CD8-positive, alpha-beta memory T cell (primary cell): ENCODE measurements at regions not wholly inside any gene's neighbourhood (a gene's known extent, or its start where the extent isn't known, plus 50 kb on each side); places are given as distances from the start of the nearest gene placed in this dataset.
"Not testable (repeated sequence)": the region's sequence is repeated elsewhere in the genome, so short reads cannot be mapped to it uniquely, and the experiment has no call there.

Experiments
- CTCF ChIA-PET: fragments of 350-600 bp; sonication (Branson Sonifier 250); formaldehyde crosslinking; loops from one replicate; lab custom pipeline; 2021; ENCODE audit warnings: antibody characterized with exemption; lab: Charles Lee
- POLR2A ChIA-PET: fragments of 350-600 bp; sonication (Branson Sonifier 250); formaldehyde crosslinking; loops from one replicate; lab custom pipeline; 2021; ENCODE audit warnings: antibody characterized with exemption; lab: Charles Lee
- DNase-seq, 5 donors: peaks; one replicate each; pipeline versions ENCODE4 v3.0.0 to v3.0.0-alpha.2; 2020 to 2022; ENCODE audit warnings: mixed read lengths in 1 of 5
- H3K27ac ChIP-seq: one replicate; pipeline ENCODE4 v1.7.0; 2013; ENCODE audit warnings: low read depth, mild to moderate bottlenecking, low read length, moderate library complexity
- H3K27me3 ChIP-seq: 2 replicates; pipeline ENCODE4 v1.7.0; 2013; ENCODE audit warnings: low read length, mild to moderate bottlenecking; ENCODE audit not compliant: insufficient read depth, poor library complexity, severe bottlenecking
- H3K36me3 ChIP-seq: 2 replicates; pipeline ENCODE4 v1.7.0; 2013; ENCODE audit warnings: mild to moderate bottlenecking, low read length, moderate library complexity; ENCODE audit not compliant: insufficient read depth
- H3K4me1 ChIP-seq: 2 replicates; pipeline ENCODE4 v1.7.0; 2013; ENCODE audit warnings: mild to moderate bottlenecking, low read length, moderate library complexity; ENCODE audit not compliant: insufficient read depth
- H3K4me3 ChIP-seq: 2 replicates; pipeline ENCODE4 v1.7.0; 2013; ENCODE audit warnings: mild to moderate bottlenecking, low read length
- H3K9me3 ChIP-seq: 2 replicates; pipeline ENCODE4 v1.7.0; 2013; ENCODE audit warnings: mild to moderate bottlenecking, low read length
- H3K27ac Mint-ChIP-seq, 8 donors: one replicate each; pipeline ENCODE4 v1.8.0; 2020 to 2021; ENCODE audit warnings: mixed read lengths in 8 of 8, mild to moderate bottlenecking in 6 of 8, inconsistent platforms in 3 of 8, moderate library complexity in 3 of 8
- H3K27me3 Mint-ChIP-seq, 2 donors: one replicate each; pipeline ENCODE4 v1.8.0; 2020 to 2021; ENCODE audit warnings: mixed read lengths in 2 of 2, mild to moderate bottlenecking in 1 of 2, moderate library complexity in 1 of 2
- H3K36me3 Mint-ChIP-seq, 3 donors: one replicate each; pipeline ENCODE4 v1.8.0; 2020 to 2021; ENCODE audit warnings: mixed read lengths in 3 of 3, inconsistent platforms in 1 of 3, mild to moderate bottlenecking in 1 of 3
- H3K4me1 Mint-ChIP-seq, 3 donors: one replicate each; pipeline ENCODE4 v1.8.0; 2020 to 2021; ENCODE audit warnings: mixed read lengths in 3 of 3, inconsistent platforms in 1 of 3, mild to moderate bottlenecking in 1 of 3
- H3K4me3 Mint-ChIP-seq, 7 donors: one replicate each; pipeline ENCODE4 v1.8.0; 2020 to 2021; ENCODE audit warnings: mixed read lengths in 7 of 7, mild to moderate bottlenecking in 6 of 7, moderate library complexity in 4 of 7, inconsistent platforms in 2 of 7
- H3K9me3 Mint-ChIP-seq, 5 donors: one replicate each; pipeline ENCODE4 v1.8.0; 2020 to 2022; ENCODE audit warnings: mixed read lengths in 5 of 5, mild to moderate bottlenecking in 3 of 5, moderate library complexity in 2 of 5, inconsistent platforms in 1 of 5

DNA sequence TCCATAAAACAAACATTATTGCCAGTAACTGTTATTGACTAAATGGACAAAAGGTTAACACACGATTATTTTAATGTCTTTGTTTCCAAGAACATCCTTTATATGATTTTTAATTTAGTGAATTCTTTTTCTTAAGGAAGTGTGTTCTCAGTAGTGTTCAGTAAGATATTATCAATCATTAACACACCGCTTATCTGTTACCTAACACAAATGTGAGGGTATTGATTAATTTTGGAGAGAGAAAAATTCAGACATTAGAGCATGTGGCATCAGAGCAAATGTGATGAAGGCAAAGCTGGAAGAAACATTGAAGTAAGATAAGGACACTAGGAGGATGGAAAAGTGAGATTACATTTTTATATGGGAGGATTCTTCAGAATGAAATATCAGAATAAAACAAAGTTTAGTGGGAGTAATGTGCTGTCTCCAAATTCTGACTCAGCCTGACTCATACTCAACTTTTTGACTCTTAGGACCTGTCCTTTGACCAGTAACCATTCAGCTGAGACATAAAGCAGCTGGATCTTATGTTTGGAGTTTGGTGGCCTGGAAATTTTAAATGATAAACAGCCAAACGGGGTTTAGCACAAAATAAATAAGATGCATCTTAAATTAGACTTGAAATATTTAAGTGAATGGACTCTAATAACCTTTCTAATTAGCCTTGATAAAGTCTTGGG is 348.6 kb downstream of the CD109 start:
- no peaks in the 10 kb centered on the region for H3K36me3 Mint-ChIP-seq
- no peaks in the 10 kb centered on the region for H3K4me1 Mint-ChIP-seq
- ChIA-PET POLR2A (no interaction called here), CTCF (no interaction called here)
- Histone ChIP-seq H3K27me3 (no peaks in the 10 kb centered on the region), H3K4me3 (no peak overlapping the region), H3K4me1 (no peaks in the 10 kb centered on the region), H3K9me3 (no peaks in the 10 kb centered on the region), H3K36me3 (no peaks in the 10 kb centered on the region), H3K27ac (no peak overlapping the region)
- no peak for DNase-seq
- H3K27ac Mint-ChIP-seq, result no peak overlapping the region
- H3K9me3 Mint-ChIP-seq, result peaks cover 0 to 5% (median 0%) of the 10 kb centered on the region in 5 donors
- no peaks in the 10 kb centered on the region for H3K27me3 Mint-ChIP-seq
- H3K4me3 Mint-ChIP-seq, result no peak overlapping the region

GRCh38 chr6:74041420-74041819 is 345.4 kb downstream of the CD109 start:
- peaks cover 0 to 2% of the 10 kb centered on the region in 2 donors for H3K27me3 Mint-ChIP-seq
- no peak overlapping the region for H3K4me3 Mint-ChIP-seq
- CTCF ChIA-PET, result no interaction called here
- Histone ChIP-seq H3K27me3 (no peaks in the 10 kb centered on the region), H3K4me3 (no peak overlapping the region), H3K36me3 (no peaks in the 10 kb centered on the region), H3K4me1 (no peaks in the 10 kb centered on the region), H3K27ac (no peak overlapping the region), H3K9me3 (no peaks in the 10 kb centered on the region)
- H3K36me3 Mint-ChIP-seq, result no peaks in the 10 kb centered on the region
- DNase-seq, result no peak
- no peak overlapping the region for H3K27ac Mint-ChIP-seq
- POLR2A ChIA-PET, result no interaction called here
- no peaks in the 10 kb centered on the region for H3K4me1 Mint-ChIP-seq
- peaks cover 0 to 14% (median 4%) of the 10 kb centered on the region in 5 donors for H3K9me3 Mint-ChIP-seq

GRCh38 chr6:74018825-74019224 is 322.8 kb downstream of the CD109 start:
- no peaks in the 10 kb centered on the region for H3K36me3 ChIP-seq
- Mint-ChIP-seq H3K27ac (no peak overlapping the region), H3K9me3 (peaks cover 1 to 17% (median 7%) of the 10 kb centered on the region in 5 donors), H3K4me1 (no peaks in the 10 kb centered on the region), H3K4me3 (no peak overlapping the region), H3K27me3 (peaks cover 0 to 1% of the 10 kb centered on the region in 2 donors), H3K36me3 (no peaks in the 10 kb centered on the region)
- CTCF ChIA-PET, result no interaction called here
- POLR2A ChIA-PET, result no interaction called here
- H3K9me3 ChIP-seq, result no peaks in the 10 kb centered on the region
- DNase-seq, result no peak
- H3K27me3 ChIP-seq, result no peaks in the 10 kb centered on the region
- H3K27ac ChIP-seq, result no peak overlapping the region
- no peaks in the 10 kb centered on the region for H3K4me1 ChIP-seq
- H3K4me3 ChIP-seq, result no peak overlapping the region

GRCh38 chr6:74015427-74015826 is 319.4 kb downstream of the CD109 start:
- POLR2A ChIA-PET, result no interaction called here
- CTCF ChIA-PET, result no interaction called here
- Histone ChIP-seq H3K9me3 (no peaks in the 10 kb centered on the region), H3K4me1 (no peaks in the 10 kb centered on the region), H3K4me3 (no peak overlapping the region), H3K27ac (no peak overlapping the region), H3K27me3 (no peaks in the 10 kb centered on the region), H3K36me3 (no peaks in the 10 kb centered on the region)
- Mint-ChIP-seq H3K9me3 (peaks cover 1 to 17% (median 9%) of the 10 kb centered on the region in 5 donors), H3K4me3 (no peak overlapping the region), H3K36me3 (no peaks in the 10 kb centered on the region), H3K27ac (no peak overlapping the region), H3K4me1 (no peaks in the 10 kb centered on the region), H3K27me3 (peaks cover 0 to 1% of the 10 kb centered on the region in 2 donors)
- DNase-seq, result no peak

GRCh38 chr6:74000666-74001490 is 304.9 kb downstream of the CD109 start:
- CTCF ChIA-PET, result no interaction called here
- DNase-seq, result no peak

GRCh38 chr6:73990609-73991238 is 294.7 kb downstream of the CD109 start:
- CTCF ChIA-PET, H3K27ac Mint-ChIP-seq, POLR2A ChIA-PET, H3K9me3 Mint-ChIP-seq, H3K4me3 Mint-ChIP-seq, H3K4me3 ChIP-seq, H3K4me1 ChIP-seq, DNase-seq, H3K36me3 ChIP-seq, H3K4me1 Mint-ChIP-seq, H3K36me3 Mint-ChIP-seq, H3K27ac ChIP-seq, H3K27me3 Mint-ChIP-seq, H3K27me3 ChIP-seq, H3K9me3 ChIP-seq: not testable (repeated sequence)

More at GRCh38 chr6:74000666-74001490, 304.9 kb downstream of the CD109 start:
- H3K9me3 ChIP-seq, result no peaks in the 10 kb centered on the region
- H3K4me3 ChIP-seq, result no peak overlapping the region
- no peaks in the 10 kb centered on the region for H3K27me3 ChIP-seq
- no peaks in the 10 kb centered on the region for H3K36me3 ChIP-seq
- POLR2A ChIA-PET, result no interaction called here
- no peaks in the 10 kb centered on the region for H3K36me3 Mint-ChIP-seq
- no peak overlapping the region for H3K27ac Mint-ChIP-seq
- no peak overlapping the region for H3K27ac ChIP-seq
- no peaks in the 10 kb centered on the region for H3K27me3 Mint-ChIP-seq
- no peaks in the 10 kb centered on the region for H3K4me1 ChIP-seq
- H3K4me3 Mint-ChIP-seq, result no peak overlapping the region
- peaks cover 0 to 5% (median 2%) of the 10 kb centered on the region in 5 donors for H3K9me3 Mint-ChIP-seq
- H3K4me1 Mint-ChIP-seq, result no peaks in the 10 kb centered on the region

- Histone ChIP-seq H3K27ac (no peak overlapping the region), H3K36me3 (no peaks in the 10 kb centered on the region), H3K4me1 (no peaks in the 10 kb centered on the region), H3K9me3 (peaks cover 4% of the 10 kb centered on the region), H3K27me3 (no peaks in the 10 kb centered on the region), H3K4me3 (no peak overlapping the region)
- ChIA-PET POLR2A (no interaction called here), CTCF (no interaction called here)
- H3K9me3 Mint-ChIP-seq, result peaks cover 0 to 3% (median 0%) of the 10 kb centered on the region in 5 donors
- no peaks in the 10 kb centered on the region for H3K4me1 Mint-ChIP-seq
- no peaks in the 10 kb centered on the region for H3K27me3 Mint-ChIP-seq
- H3K36me3 Mint-ChIP-seq, result no peaks in the 10 kb centered on the region
- H3K4me3 Mint-ChIP-seq, result no peak overlapping the region
- no peak for DNase-seq
- H3K27ac Mint-ChIP-seq, result no peak overlapping the region
These were observed 293.4 kb downstream of the CD109 start for GRCh38 chr6:73989428-73989827.

- ChIA-PET POLR2A (no interaction called here), CTCF (no interaction called here)
- no peak overlapping the region for H3K4me3 Mint-ChIP-seq
- Histone ChIP-seq H3K4me1 (no peaks in the 10 kb centered on the region), H3K27ac (no peak overlapping the region), H3K9me3 (peaks cover 4% of the 10 kb centered on the region), H3K36me3 (no peaks in the 10 kb centered on the region), H3K27me3 (no peaks in the 10 kb centered on the region), H3K4me3 (no peak overlapping the region)
- H3K36me3 Mint-ChIP-seq, result no peaks in the 10 kb centered on the region
- no peaks in the 10 kb centered on the region for H3K4me1 Mint-ChIP-seq
- peaks cover 0 to 6% (median 0%) of the 10 kb centered on the region in 5 donors for H3K9me3 Mint-ChIP-seq
- no peak overlapping the region for H3K27ac Mint-ChIP-seq
- no peaks in the 10 kb centered on the region for H3K27me3 Mint-ChIP-seq
- DNase-seq, result no peak
These were observed 289.9 kb downstream of the CD109 start for GRCh38 chr6:73985891-73986290.
